AG09309 (cell line): ENCODE measurements at regions not wholly inside any gene's neighbourhood (a gene's known extent, or its start where the extent isn't known, plus 50 kb on each side); places are given as distances from the start of the nearest gene placed in this dataset.
"Not testable (repeated sequence)": the region's sequence is repeated elsewhere in the genome, so short reads cannot be mapped to it uniquely, and the experiment has no call there.

ENCODE experiments used
- DNase-seq: peaks from one replicate; pipeline ENCODE4 v3.0.0-alpha.2; 2010; ENCODE audit warnings: low read depth
- H3K4me3 ChIP-seq: 2 replicates; pipeline ENCODE4 v1.5.1; 2011; ENCODE audit warnings: mild to moderate bottlenecking, low read depth, low read length, moderate library complexity; ENCODE audit not compliant: control insufficient read depth
- TF ChIP-seq, protein P1 (sequence below): IDR thresholded peaks from 2 replicates; pipeline ENCODE4 v1.5.1; 2011; ENCODE audit warnings: mild to moderate bottlenecking, low read depth, low read length, inconsistent platforms; ENCODE audit not compliant: insufficient read depth, control insufficient read depth; ENCODE audit errors: missing control alignments

DNA sequence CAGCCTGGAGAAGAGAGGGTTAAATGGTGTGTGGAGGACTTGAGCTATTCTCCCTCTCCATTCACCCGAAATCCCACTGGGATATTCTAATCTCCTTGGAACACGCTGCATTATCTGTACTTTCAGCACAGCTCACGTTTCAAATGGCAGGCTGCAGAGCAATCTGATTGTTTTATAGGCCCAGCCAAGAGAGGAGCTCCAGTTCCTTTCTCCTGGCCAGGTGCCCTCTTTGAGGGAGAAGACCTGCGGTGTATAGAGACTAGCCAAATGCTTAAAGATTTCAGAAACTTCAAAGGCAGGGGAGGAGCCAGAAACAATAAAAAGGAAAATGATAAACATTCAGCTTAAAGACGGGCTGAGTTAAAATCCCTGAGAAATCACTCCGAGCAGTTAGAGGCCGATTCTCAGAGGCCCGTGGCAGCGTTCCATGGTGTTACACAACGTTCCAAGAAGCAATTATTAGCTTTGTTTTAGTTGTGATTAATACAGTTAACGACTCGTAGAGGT lies 564.0 kb upstream of the KLF4 start:
- H3K4me3 ChIP-seq: no peak overlapping the region
- DNase-seq: peak; percentile 28
- TF ChIP-seq, protein P1, sequence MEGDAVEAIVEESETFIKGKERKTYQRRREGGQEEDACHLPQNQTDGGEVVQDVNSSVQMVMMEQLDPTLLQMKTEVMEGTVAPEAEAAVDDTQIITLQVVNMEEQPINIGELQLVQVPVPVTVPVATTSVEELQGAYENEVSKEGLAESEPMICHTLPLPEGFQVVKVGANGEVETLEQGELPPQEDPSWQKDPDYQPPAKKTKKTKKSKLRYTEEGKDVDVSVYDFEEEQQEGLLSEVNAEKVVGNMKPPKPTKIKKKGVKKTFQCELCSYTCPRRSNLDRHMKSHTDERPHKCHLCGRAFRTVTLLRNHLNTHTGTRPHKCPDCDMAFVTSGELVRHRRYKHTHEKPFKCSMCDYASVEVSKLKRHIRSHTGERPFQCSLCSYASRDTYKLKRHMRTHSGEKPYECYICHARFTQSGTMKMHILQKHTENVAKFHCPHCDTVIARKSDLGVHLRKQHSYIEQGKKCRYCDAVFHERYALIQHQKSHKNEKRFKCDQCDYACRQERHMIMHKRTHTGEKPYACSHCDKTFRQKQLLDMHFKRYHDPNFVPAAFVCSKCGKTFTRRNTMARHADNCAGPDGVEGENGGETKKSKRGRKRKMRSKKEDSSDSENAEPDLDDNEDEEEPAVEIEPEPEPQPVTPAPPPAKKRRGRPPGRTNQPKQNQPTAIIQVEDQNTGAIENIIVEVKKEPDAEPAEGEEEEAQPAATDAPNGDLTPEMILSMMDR: no peak

DNA sequence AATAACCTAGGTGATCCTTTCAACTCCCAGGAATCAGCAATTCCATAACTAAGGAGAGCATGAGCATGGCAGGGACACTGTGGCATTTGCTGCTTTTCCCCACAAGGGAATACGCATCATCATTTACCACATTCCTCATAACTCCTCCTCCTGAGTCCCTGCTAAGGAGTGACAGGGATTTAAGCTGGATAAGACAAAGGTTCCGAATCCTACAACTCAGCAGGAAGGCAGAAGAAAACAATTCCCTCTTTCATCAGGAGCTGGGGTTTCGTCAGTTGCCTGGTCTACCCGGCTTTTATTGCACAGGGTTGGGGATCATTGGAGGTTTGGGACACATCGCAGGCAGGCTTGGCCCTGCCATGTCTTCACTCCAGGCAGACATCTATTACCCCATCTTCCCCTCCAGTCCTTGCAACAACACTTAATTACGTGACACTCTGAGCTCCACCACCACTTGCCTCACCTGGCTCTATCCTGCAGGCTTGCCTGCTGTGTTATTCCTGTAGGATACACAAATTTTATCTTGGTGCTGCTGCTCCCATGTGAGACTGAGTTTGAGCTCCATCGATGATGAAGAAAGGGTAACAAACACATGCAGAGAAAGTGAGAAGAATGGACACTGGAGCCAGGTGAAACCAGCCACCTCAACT lies 563.0 kb upstream of the KLF4 start:
- no peak for DNase-seq
- TF ChIP-seq, protein P1: no peak
- H3K4me3 ChIP-seq: no peak overlapping the region

DNA sequence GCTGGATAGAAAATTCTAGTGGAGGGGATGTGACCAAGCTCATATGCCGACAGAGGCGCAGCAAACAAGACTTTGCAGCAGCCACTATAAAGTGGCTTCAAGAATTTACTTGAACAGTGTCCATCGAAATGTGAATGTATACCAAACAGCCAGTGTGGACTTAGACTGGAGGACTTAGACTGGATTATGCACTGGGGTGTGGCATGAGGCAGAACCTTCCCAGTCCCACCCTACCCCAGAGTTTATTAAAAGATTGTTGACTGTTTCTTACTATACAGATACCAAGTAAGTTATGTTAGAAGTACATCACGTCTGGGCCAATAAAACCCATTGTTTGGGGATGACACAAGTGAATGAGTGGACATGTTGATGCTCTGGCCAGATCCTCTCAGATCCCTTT lies 561.3 kb upstream of the KLF4 start:
- no peak overlapping the region for H3K4me3 ChIP-seq
- TF ChIP-seq, protein P1: no peak
- DNase-seq: no peak

DNA sequence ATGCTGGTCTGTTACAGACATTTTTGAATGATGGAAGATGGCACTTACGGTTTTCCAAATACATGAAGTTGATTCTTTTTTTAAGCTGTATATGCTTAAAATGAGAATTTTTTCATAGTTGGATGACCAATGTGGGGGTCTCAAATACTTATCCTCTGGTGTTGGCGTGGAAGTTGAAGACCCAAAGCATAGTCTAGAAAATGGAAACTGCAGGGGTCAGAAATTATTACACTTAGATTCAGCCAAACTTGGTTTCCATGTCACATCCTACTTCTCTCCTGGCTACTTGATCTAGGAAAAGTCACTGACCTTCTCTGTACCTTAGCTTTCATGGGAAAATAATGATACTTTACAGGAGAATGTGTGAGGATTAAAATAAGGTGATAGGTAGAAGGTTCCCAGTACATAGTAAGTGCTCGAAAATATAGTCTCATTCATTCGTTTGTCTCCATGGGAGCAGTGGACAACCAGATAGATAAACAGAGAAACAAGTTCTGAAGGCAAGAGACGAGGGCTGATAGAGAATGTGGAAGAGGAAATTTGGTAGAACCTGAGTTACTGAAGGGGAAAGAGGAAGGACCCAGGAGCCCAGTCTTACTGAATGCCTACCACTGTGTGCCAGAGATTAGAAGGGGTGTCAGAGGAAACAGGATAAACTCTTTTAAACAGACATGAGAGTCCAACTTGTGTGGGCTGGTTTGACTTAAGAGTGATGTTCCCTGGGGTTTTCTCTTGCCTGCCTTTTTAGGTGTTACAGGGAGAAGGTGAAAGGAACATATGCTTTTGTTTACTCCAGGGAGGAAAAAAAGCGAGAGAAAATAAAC lies 560.3 kb upstream of the KLF4 start:
- no peak for DNase-seq
- TF ChIP-seq, protein P1: no peak
- no peak overlapping the region for H3K4me3 ChIP-seq

DNA sequence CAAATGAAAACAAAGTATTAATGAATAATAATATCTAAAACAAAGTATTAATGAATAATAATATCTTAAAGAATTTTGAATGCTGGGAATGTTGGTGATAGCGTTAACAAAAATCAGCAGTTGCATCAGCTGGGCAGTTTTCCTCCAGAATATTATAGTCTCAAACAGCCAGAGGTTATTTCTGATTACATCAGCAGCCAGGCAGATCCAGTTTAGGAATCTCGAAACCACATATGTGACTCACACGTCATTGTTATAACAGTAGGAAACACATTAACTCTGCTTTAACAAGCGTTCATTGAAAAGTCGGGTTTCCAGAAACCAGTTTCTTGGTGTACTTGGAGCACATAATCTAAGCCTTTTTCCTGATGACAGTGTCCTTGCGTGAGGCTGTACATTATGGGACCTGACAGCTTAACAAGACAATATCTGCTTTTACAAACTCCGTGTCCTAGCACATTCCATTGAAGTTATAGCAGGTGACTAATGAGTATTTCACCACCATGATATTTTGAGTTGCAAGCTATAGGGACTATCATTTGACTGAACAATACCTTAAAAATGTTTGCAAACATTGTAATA lies 559.5 kb upstream of the KLF4 start:
- TF ChIP-seq, protein P1: no peak
- peak; percentile 88 for DNase-seq
- H3K4me3 ChIP-seq: no peak overlapping the region

DNA sequence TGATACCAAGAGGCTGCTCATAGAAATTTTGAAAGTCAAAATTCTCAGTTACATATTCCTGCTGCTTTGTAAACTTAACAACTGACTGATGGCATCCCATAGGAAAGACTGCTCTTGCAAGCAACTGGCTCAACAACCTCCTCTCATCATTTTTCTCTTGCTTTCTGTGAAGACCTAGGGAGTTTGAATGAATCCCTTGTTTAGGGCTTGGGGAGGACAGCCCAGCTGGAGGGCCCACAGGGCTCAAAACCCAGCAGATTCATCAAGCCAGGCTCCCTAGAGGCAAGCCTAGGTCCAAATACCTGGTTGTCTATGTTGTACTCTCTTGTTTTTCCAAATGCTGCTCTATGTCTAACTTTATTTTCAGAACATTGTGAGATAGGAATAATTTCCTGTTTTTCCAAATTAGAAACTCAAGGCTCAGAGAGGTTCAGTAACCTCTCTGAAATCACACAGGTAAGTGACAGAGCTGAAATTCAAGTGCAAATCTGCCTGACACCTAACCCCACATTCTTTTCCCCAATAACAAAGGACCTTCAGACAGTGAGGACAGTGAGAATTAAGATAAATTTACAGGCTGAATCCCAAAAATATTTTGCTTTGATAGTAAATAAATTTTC lies 558.9 kb upstream of the KLF4 start:
- no peak for DNase-seq
- no peak overlapping the region for H3K4me3 ChIP-seq
- TF ChIP-seq, protein P1: no peak

DNA sequence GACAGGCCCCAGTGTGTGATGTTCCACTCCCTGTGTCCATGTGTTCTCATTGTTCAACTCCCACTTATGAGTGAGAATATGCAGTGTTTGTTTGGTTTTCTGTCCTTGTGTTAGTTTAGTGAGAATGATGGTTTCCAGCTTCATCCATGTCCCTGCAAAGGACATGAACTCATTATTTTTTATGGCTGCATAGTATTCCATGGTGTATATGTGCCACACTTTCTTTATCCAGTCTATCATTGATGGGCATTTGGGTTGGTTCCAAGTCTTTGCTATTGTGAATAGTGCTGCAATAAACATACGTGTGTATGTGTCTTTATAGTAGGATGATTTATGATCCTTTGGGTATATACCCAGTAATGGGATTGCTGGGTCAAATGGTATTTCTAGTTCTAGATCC lies 558.2 kb upstream of the KLF4 start:
- not testable (repeated sequence) for DNase-seq, H3K4me3 ChIP-seq
